ENCODE measurements at regions not wholly inside any gene's neighbourhood (a gene's known extent, or its start where the extent isn't known, plus 50 kb on each side); places are given as distances from the start of the nearest gene placed in this dataset.

DNA sequence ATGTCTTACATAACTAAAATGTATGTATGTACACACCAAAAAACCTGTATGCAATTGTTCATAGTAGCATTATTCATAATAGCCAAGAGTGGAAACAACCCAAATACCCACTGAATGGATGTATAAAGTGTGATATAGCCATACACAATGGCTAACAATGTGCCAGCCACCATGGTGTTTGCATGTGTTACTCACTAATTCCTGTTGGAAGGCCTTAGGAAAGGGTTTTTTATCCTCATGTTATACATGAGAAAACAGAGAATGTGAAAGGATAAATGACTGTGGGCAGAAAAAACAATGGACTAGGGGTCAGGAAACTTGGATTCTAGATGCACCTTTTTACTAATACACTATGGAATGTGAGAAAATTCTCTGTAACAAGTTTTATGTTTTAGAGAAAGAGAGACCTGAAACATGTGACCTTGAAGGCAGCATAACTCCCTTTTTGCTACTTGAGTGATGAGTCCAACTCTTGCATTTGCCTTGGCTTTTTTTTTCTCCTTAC lies 55.7 kb downstream of the TIGD2 start:
- DNase-seq (no peak), ATAC-seq (replicated peaks in 1 of 2) (no peak)
- Mint-ChIP-seq H3K27me3 (ENCODE audit: low read depth) (peaks cover 16% of the 10 kb centered on the region), H3K36me3 (ENCODE audit: insufficient read depth in 2 of 2) (no peaks in the 10 kb centered on the region), H3K27ac (no peak overlapping the region), H3K4me3 (no peak overlapping the region), H3K9me3 (no peaks in the 10 kb centered on the region), H3K4me1 (ENCODE audit: low read depth) (no peaks in the 10 kb centered on the region)

DNA sequence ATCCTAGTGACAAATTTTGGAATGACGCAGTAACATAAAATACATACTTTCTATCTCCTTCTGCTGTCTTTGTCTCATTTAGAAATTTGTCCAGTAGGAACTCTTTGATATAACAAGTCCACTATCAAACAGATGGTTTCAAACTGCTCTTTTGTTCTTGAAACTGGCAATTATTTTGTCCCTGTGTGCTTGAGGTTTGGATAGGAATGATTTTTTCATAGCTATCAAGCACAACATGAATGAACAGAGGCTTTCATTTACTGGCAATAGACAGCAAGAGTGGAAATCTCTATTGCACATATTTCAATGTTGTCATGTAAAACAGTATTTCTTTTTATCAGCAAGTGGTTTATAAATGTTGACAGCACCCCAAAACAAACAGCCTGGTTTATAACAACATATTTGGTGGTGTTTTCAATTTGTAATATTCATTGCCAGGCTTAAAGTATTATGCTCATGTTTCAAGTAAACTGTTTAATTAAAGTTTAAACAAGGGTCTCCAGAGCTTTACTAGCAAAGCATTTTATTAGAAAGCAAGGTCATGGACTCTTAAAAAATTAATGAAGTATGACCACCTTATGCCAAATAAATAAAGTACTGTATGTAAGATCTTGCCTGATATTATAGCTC lies 60.0 kb downstream of the TIGD2 start:
- H3K27me3 Mint-ChIP-seq (ENCODE audit: low read depth) = peaks cover 17% of the 10 kb centered on the region
- no peaks in the 10 kb centered on the region for H3K36me3 Mint-ChIP-seq (ENCODE audit: insufficient read depth in 2 of 2)
- no peaks in the 10 kb centered on the region for H3K4me1 Mint-ChIP-seq (ENCODE audit: low read depth)
- H3K4me3 Mint-ChIP-seq = no peak overlapping the region
- H3K27ac Mint-ChIP-seq = no peak overlapping the region
- H3K9me3 Mint-ChIP-seq = no peaks in the 10 kb centered on the region
- ATAC-seq (replicated peaks in 1 of 2) (no peak), DNase-seq (no peak)

DNA sequence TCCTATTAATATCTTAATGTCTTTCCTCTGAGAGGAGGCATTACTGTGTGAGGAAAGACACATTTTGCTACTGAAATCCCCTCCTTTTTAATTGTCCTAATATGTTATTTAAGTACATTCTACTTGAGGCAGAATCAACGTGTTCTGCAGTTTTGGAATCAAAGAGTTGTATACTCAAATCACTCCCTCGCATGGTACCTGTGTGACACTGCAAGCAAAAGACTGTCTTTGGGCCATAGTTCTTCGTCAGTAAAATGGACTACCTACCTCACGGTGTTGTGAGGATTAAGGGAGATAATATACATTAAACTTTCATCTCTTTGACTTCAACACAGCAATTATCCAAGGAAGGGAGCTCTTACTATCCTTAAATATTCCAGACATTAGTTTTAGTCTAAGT lies 61.5 kb downstream of the TIGD2 start:
- Mint-ChIP-seq H3K4me1 (ENCODE audit: low read depth) (no peaks in the 10 kb centered on the region), H3K9me3 (no peaks in the 10 kb centered on the region), H3K4me3 (no peak overlapping the region), H3K27ac (no peak overlapping the region), H3K36me3 (ENCODE audit: insufficient read depth in 2 of 2) (no peaks in the 10 kb centered on the region), H3K27me3 (ENCODE audit: low read depth) (peaks cover 17% of the 10 kb centered on the region)
- DNase-seq (no peak), ATAC-seq (replicated peaks in 1 of 2) (no peak)

DNA sequence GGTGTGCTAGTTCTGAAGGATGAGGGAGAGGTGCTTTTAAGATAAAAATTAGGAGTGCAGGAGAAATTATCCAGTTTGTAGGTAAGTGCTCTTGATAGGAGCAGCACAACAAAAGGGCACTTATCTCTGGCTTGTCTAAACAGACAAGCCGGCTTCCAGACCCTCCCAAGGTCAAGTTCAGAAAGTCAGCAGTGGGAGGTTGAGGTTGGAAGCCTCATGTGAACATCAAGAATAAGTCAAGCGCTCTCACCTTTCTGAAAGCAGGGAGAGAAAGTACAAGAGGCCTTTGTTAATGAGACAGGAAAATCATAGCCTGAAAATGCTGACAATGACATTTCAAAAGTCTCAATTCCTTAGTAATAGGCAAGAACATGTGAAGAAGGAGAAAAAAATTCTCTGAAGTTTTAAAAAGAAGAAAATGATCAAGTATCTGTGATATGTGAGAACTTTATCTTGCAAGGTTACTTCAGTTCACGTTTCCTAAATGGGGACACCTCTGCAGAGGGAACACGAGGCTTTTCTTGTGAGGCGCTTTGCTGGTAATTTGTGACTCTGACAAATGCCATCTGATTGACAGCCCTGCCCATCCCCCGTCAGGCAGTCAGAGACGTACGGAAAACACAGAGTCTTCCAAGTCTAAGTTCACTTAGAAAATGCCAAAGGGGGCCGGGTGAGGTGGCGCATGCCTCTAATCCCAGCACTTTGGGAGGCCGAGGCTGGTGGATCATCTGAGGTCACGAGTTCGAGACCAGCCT lies 62.2 kb downstream of the TIGD2 start:
- Mint-ChIP-seq H3K27me3 (ENCODE audit: low read depth) (peaks cover 17% of the 10 kb centered on the region), H3K4me3 (no peak overlapping the region), H3K4me1 (ENCODE audit: low read depth) (no peaks in the 10 kb centered on the region), H3K27ac (no peak overlapping the region), H3K36me3 (ENCODE audit: insufficient read depth in 2 of 2) (no peaks in the 10 kb centered on the region), H3K9me3 (no peaks in the 10 kb centered on the region)
- DNase-seq (no peak), ATAC-seq (replicated peaks in 1 of 2) (no peak)

DNA sequence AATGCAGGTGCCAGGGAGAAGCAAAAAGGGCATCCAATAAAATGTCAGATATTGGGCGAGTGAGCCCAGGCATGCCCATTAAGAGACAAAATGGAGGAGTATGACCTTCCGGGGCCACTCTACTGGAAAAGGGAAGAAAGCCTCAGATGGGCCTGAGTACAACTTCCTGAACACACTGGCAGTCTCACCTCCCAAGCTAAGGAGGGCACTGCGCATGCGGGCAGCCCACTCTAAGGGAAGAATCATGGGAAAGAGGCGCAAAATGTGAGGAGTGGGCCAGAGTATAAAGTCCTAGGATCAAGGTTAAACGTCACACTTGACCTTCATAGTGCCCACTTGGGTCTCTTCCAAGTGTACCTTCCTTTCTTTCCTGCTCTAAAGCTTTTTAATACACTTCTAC lies 63.5 kb downstream of the TIGD2 start:
- ATAC-seq (replicated peaks in 1 of 2) = no peak
- H3K4me3 Mint-ChIP-seq = no peak overlapping the region
- H3K36me3 Mint-ChIP-seq (ENCODE audit: insufficient read depth in 2 of 2) = no peaks in the 10 kb centered on the region
- no peaks in the 10 kb centered on the region for H3K4me1 Mint-ChIP-seq (ENCODE audit: low read depth)
- no peak for DNase-seq
- no peaks in the 10 kb centered on the region for H3K9me3 Mint-ChIP-seq
- H3K27ac Mint-ChIP-seq = no peak overlapping the region
- H3K27me3 Mint-ChIP-seq (ENCODE audit: low read depth) = peaks cover 17% of the 10 kb centered on the region

DNA sequence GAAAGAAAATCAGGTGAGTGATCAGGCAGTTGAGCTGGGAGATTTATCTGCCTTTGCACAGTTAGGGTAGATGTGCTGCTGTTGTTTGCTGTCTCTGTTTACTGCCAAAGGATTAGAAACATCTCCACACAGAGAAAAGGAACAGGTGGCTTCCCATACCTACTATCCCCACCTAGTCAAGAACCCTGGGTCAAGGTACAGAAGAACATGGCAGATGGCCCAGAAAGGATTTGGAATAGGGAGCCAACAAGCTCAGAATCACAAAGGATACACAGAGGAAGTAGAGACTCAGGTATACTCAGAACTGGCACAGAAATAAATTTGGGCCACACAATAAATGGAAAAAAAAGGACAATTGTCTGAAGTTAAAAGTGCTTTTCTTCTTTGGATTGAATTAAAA lies 64.3 kb downstream of the TIGD2 start:
- H3K27me3 Mint-ChIP-seq (ENCODE audit: low read depth) = peaks cover 11% of the 10 kb centered on the region
- H3K4me3 Mint-ChIP-seq = no peak overlapping the region
- ATAC-seq (replicated peaks in 1 of 2) (no peak), DNase-seq (no peak)
- H3K9me3 Mint-ChIP-seq = no peaks in the 10 kb centered on the region
- H3K4me1 Mint-ChIP-seq (ENCODE audit: low read depth) = no peaks in the 10 kb centered on the region
- no peaks in the 10 kb centered on the region for H3K36me3 Mint-ChIP-seq (ENCODE audit: insufficient read depth in 2 of 2)
- no peak overlapping the region for H3K27ac Mint-ChIP-seq

GRCh38 chr4:89177807-89178206 lies 66.5 kb downstream of the TIGD2 start:
- ATAC-seq (replicated peaks in 1 of 2) (peak in 1 of 2 donors; percentile 30), DNase-seq (no peak)
- Mint-ChIP-seq H3K27ac (no peak overlapping the region), H3K9me3 (no peaks in the 10 kb centered on the region), H3K4me1 (ENCODE audit: low read depth) (no peaks in the 10 kb centered on the region), H3K4me3 (no peak overlapping the region), H3K27me3 (ENCODE audit: low read depth) (peaks cover 7% of the 10 kb centered on the region), H3K36me3 (ENCODE audit: insufficient read depth in 2 of 2) (no peaks in the 10 kb centered on the region)

DNA sequence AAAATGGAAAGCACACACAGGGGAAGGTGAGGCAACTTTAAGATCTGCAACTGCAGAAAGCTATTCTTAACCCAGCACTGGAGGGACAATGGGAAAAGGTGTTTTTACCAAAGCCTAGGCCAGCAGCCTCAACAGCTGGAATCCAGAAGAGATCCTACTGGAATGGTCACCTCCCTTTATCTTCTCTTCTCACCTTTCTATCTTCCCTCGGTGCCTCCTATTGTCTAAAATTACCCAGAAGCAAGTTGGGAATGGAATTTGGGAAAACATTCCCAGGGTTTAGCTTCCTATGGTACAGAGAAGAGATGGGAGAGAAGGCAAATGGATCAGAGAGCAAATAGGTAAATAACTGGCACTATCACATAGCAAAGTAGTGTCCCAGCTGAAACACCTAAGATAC lies 73.1 kb downstream of the TIGD2 start:
- no peaks in the 10 kb centered on the region for H3K9me3 Mint-ChIP-seq
- H3K4me1 Mint-ChIP-seq (ENCODE audit: low read depth) = no peaks in the 10 kb centered on the region
- no peak for ATAC-seq (replicated peaks in 1 of 2)
- no peak overlapping the region for H3K27ac Mint-ChIP-seq
- no peak for DNase-seq
- peaks cover 4% of the 10 kb centered on the region for H3K27me3 Mint-ChIP-seq (ENCODE audit: low read depth)
- H3K36me3 Mint-ChIP-seq (ENCODE audit: insufficient read depth in 2 of 2) = no peaks in the 10 kb centered on the region
- no peak overlapping the region for H3K4me3 Mint-ChIP-seq

All from activated T-cell treated with anti-CD3 and anti-CD28 coated beads, Interleukin-2, amount 50 U/mL, for 72 hours (primary cell).